Adrenal gland (tissue), 5 donors: ENCODE measurements at regions not wholly inside any gene's neighbourhood (a gene's known extent, or its start where the extent isn't known, plus 50 kb on each side); places are given as distances from the start of the nearest gene placed in this dataset.

Experiments
- CTCF ChIP-seq, 6 experiments: fragments of 450-650 bp in 4 of 6; fragments of 200-600 bp in 2 of 6; sonication (generic) in 1 of 6; IDR thresholded peaks; 1 replicate in 5 of 6; 2 replicates in 1 of 6; pipeline versions ENCODE4 v1.5.1 to v1.8.0; 2016 to 2021; ENCODE audit warnings: antibody characterized with exemption in 6 of 6, mild to moderate bottlenecking in 2 of 6, moderate library complexity in 1 of 6
- POLR2A ChIP-seq, 2 donors: fragments of 450-650 bp; IDR thresholded peaks; one replicate each; pipeline ENCODE4 v1.6.1; 2017; ENCODE audit warnings: antibody characterized with exemption in 2 of 2, mild to moderate bottlenecking in 2 of 2, moderate library complexity in 1 of 2
- donor health status: DM: no; HTN: no; CAD: no.

- TF ChIP-seq POLR2A (IDR thresholded peaks at IDR 0.05) (no peak), CTCF (IDR thresholded peaks at IDR 0.05) (no peak)
These were observed 461.1 kb upstream of the GOT2 start for GRCh38 chr16:59195242-59195641.
